NB4 (cell line): ENCODE measurements at regions not wholly inside any gene's neighbourhood (a gene's known extent, or its start where the extent isn't known, plus 50 kb on each side); places are given as distances from the start of the nearest gene placed in this dataset.

ENCODE experiments used
- DNase-seq: peaks from one replicate; pipeline ENCODE4 v3.0.0; 2010; ENCODE audit warnings: low read depth
- H3K4me3 ChIP-seq: one replicate; pipeline ENCODE4 v1.5.1; 2011; ENCODE audit warnings: mild to moderate bottlenecking, low read depth, low read length, moderate library complexity
- CTCF ChIP-seq: IDR thresholded peaks from one replicate; pipeline ENCODE4 v1.5.1; 2012; ENCODE audit warnings: low read depth, low read length
- MAX ChIP-seq: IDR thresholded peaks from 2 replicates; pipeline ENCODE4 v1.6.1; 2011; ENCODE audit warnings: low read depth, low read length
- MYC ChIP-seq: IDR thresholded peaks from 2 replicates; pipeline ENCODE4 v1.6.1; 2011; ENCODE audit warnings: low read depth, low read length
- POLR2A ChIP-seq: IDR thresholded peaks from 2 replicates; pipeline ENCODE4 v1.6.1; 2011; ENCODE audit warnings: mild to moderate bottlenecking; ENCODE audit not compliant: insufficient read length; ENCODE audit errors: extremely low read depth

GRCh38 chr5:155620821-155621410 lies 607.4 kb downstream of the KIF4B start:
- H3K4me3 ChIP-seq, result no peak overlapping the region
- DNase-seq, result no peak
- TF ChIP-seq MAX (no peak), POLR2A (no peak), CTCF (no peak), MYC (no peak)

- DNase-seq, result no peak
- H3K4me3 ChIP-seq, result no peak overlapping the region
- TF ChIP-seq MYC (no peak), CTCF (no peak), POLR2A (no peak), MAX (no peak)
These were observed 611.2 kb downstream of the KIF4B start for GRCh38 chr5:155624597-155625241.

GRCh38 chr5:155625315-155625714 lies 611.8 kb downstream of the KIF4B start:
- H3K4me3 ChIP-seq, result no peak overlapping the region
- DNase-seq, result no peak
- TF ChIP-seq CTCF (no peak), MYC (no peak), MAX (no peak), POLR2A (no peak)

GRCh38 chr5:155625897-155626543 lies 612.5 kb downstream of the KIF4B start:
- no peak for DNase-seq
- H3K4me3 ChIP-seq, result no peak overlapping the region
- TF ChIP-seq MAX (no peak), MYC (no peak), CTCF (no peak), POLR2A (no peak)

GRCh38 chr5:155626592-155626991 lies 613.0 kb downstream of the KIF4B start:
- no peak overlapping the region for H3K4me3 ChIP-seq
- TF ChIP-seq MAX (no peak), MYC (no peak), CTCF (no peak), POLR2A (no peak)
- DNase-seq, result no peak
